ENCODE measurements at regions not wholly inside any gene's neighbourhood (a gene's known extent, or its start where the extent isn't known, plus 50 kb on each side); places are given as distances from the start of the nearest gene placed in this dataset.

GRCh38 chr6:33513213-33513612 lies 58.8 kb downstream of the ZBTB9 start:
- TF ChIP-seq CTCF (IDR thresholded peaks at IDR 0.05): no peak
- no peak for TF ChIP-seq POLR2A (IDR thresholded peaks at IDR 0.05)
- TF ChIP-seq EP300 (IDR thresholded peaks at IDR 0.05): no peak

Measured in tibial nerve (tissue), 4 donors.